GM23248 (cell line): ENCODE measurements at regions not wholly inside any gene's neighbourhood (a gene's known extent, or its start where the extent isn't known, plus 50 kb on each side); places are given as distances from the start of the nearest gene placed in this dataset.

ENCODE experiments used
- EZH2 ChIP-seq: fragments of 200-600 bp; sonication (generic); IDR thresholded peaks from 2 replicates; pipeline ENCODE4 v1.6.1; 2018; ENCODE audit warnings: antibody characterized with exemption, mild to moderate bottlenecking; ENCODE audit not compliant: insufficient read depth, poor library complexity, severe bottlenecking
- EZH2phosphoT487 ChIP-seq: fragments of 200-600 bp; sonication (generic); IDR thresholded peaks from 2 replicates; pipeline ENCODE4 v1.6.1; 2018; ENCODE audit warnings: antibody characterized with exemption, moderate library complexity, mild to moderate bottlenecking, low read depth; ENCODE audit not compliant: insufficient read depth

DNA sequence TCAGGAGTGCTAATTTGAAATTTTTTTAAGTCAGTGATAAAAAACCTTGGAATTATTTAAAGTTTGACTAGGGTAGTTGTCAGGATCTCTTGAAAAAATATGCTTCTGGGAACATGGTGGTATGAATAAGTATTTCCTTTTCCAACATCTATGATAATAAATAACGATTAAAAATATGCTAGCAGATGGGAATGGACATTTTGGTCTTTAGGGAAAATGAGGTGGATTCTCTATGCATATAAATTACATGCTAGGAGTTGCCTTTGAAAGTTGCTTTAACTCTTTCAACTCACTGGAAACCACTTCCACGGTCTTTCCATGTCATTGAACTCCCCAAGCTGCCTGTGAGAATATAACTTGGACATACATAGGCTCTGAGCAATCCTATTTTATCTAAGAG is 731.5 kb upstream of the MARCKS start:
- TF ChIP-seq EZH2 (no peak), EZH2phosphoT487 (no peak)
